HEK293T (cell line): ENCODE measurements at regions not wholly inside any gene's neighbourhood (a gene's known extent, or its start where the extent isn't known, plus 50 kb on each side); places are given as distances from the start of the nearest gene placed in this dataset.

Experiments
- BHLHE40 ChIP-seq: fragments of 450-650 bp; IDR thresholded peaks from 2 replicates; pipeline ENCODE4 v1.6.1; 2016; ENCODE audit warnings: mild to moderate bottlenecking, moderate library complexity, borderline replicate concordance
- L3MBTL2 ChIP-seq: fragments of 450-650 bp; conservative IDR thresholded peaks from 2 replicates; pipeline ENCODE4 v1.6.1; 2016; ENCODE audit warnings: mild to moderate bottlenecking
- NFRKB ChIP-seq: fragments of 450-650 bp; IDR thresholded peaks from 2 replicates; pipeline ENCODE4 v1.6.1; 2016; ENCODE audit warnings: mild to moderate bottlenecking, moderate library complexity
- SUZ12 ChIP-seq: fragments of 450-650 bp; IDR thresholded peaks from 2 replicates; pipeline ENCODE4 v1.6.1; 2016; ENCODE audit warnings: mild to moderate bottlenecking

DNA sequence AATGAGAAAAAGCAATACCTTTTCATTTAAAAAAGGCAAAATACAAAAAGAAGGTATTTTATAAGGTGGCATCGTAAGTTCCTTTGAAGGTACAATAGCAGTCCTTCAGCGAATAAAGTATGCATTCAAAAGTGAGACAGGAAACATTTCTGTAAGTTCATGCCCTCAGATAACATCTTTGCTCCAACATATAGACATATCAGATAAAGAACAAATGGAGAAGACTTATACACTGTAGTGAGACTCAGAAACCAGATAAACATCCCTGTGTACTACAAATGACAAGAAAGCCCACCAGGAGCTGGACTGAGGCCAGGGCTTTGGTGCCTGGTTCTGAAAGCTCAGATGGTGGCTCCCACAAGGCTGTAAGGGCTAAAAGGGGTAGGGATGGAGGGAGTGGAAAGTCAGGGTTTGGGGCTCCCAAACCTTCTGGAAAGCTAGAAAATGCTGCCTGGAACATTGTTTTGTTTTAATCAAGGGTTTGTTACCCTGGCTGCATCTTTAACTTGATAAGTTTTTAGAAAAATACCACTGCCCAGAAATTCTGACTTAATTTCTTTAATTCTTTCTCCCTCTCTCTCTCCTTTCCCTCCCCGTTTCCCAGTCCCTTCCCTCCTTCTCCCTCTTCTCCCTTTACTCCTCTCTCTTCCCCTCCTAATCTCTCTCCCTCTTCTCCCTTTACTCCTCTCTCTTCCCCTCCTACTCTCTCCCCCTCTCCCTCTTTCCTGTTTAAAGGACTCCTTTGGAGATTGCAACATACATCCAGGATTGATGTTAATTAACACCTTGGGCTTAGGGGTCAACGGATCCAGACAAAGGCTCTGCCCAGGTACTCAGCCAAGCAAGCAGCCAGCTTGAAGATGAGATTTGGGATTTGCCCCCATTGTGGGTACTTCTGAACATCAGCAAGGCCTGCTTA lies 126.1 kb downstream of the AQP9 start:
- TF ChIP-seq BHLHE40 (no peak), SUZ12 (no peak), NFRKB (no peak), L3MBTL2 (no peak)
